A549 (cell line): ENCODE measurements at regions not wholly inside any gene's neighbourhood (a gene's known extent, or its start where the extent isn't known, plus 50 kb on each side); places are given as distances from the start of the nearest gene placed in this dataset.

ENCODE experiments used
- RAD21 ChIP-seq, 2 experiments: fragments of >200 bp in 1 of 2; sonication (Bioruptor Twin) in 1 of 2; formaldehyde crosslinking in 1 of 2; IDR thresholded peaks in 1 of 2; conservative IDR thresholded peaks in 1 of 2; 2 replicates in 1 of 2; 3 replicates in 1 of 2; pipeline ENCODE4 v1.6.1; 2012 to 2018; ENCODE audit warnings: inconsistent platforms in 1 of 2
- REST ChIP-seq: fragments of 200-600 bp; sonication (generic); IDR thresholded peaks from 2 replicates; pipeline ENCODE4 v1.6.1; 2016; ENCODE audit warnings: antibody characterized with exemption, mild to moderate bottlenecking, moderate library complexity
- SREBF2 ChIP-seq: fragments of 450-650 bp; IDR thresholded peaks from 2 replicates; pipeline ENCODE4 v1.6.1; 2014; ENCODE audit warnings: mild to moderate bottlenecking, moderate library complexity

GRCh38 chr20:39213476-39214145, 251.5 kb downstream of the DHX35 start:
- TF ChIP-seq SREBF2 (no peak), RAD21 (conservative IDR thresholded peaks at IDR 0.05 in 1 of 2, IDR thresholded peaks at IDR 0.05 in 1 of 2) (no peak), REST (no peak)
